ENCODE measurements at regions not wholly inside any gene's neighbourhood (a gene's known extent, or its start where the extent isn't known, plus 50 kb on each side); places are given as distances from the start of the nearest gene placed in this dataset.

- 31% methylated on average over 2 of the region's 2 CpGs for WGBS (ENCODE audit: low lambda C conversion rate)
- Histone ChIP-seq H3K27me3 (ENCODE audit: insufficient read depth) (no peaks in the 10 kb centered on the region), H2AFZ (ENCODE audit: low read depth) (no peak overlapping the region), H3K4me2 (no peak overlapping the region), H3K79me2 (ENCODE audit: insufficient read depth) (no peaks in the 10 kb centered on the region), H4K20me1 (ENCODE audit: insufficient read depth) (no peaks in the 10 kb centered on the region), H3K9ac (no peak overlapping the region), H3K27ac (ENCODE audit: low read depth in 2 of 2, low read length in 1 of 2) (no peak overlapping the region; a peak in 1 of 4 replicates), H3K4me3 (ENCODE audit: low read depth in 2 of 2, low read length in 1 of 2) (no peak overlapping the region), H3F3A (replicated peaks; ENCODE audit: insufficient read depth) (no peaks in the 10 kb centered on the region), H3K9me2 (no peaks in the 10 kb centered on the region), H3K9me3 (no peaks in the 10 kb centered on the region), H3K4me1 (ENCODE audit: control insufficient read depth in 1 of 2, insufficient read depth in 2 of 2, low read depth in 1 of 2, low read length in 1 of 2) (peaks cover 0 to 20% of the 10 kb centered on the region in 2 experiments; a peak in 2 of 4 replicates), H3K36me3 (replicated peaks in 1 of 2; ENCODE audit: control insufficient read depth in 1 of 2, insufficient read depth in 2 of 2, low read length in 1 of 2) (no peaks in the 10 kb centered on the region)
- ChIA-PET CTCF (interaction anchor here (1.0 to 1.4 kb wide), 2 partner anchors 13 to 29 kb away, joined by 3 read pairs; no protein-coding TSS in a partner anchor), POLR2A (no interaction called here)
- DNase-seq, result no peak
- no peak for TF ChIP-seq TCF12 (IDR thresholded peaks at IDR 0.05)
- no peak for TF ChIP-seq SMC3 (IDR thresholded peaks at IDR 0.05; ENCODE audit: low read depth, low read length)
- no peak for TF ChIP-seq MEF2A (IDR thresholded peaks at IDR 0.05; ENCODE audit: borderline replicate concordance, low read depth)
- TF ChIP-seq, protein P1, sequence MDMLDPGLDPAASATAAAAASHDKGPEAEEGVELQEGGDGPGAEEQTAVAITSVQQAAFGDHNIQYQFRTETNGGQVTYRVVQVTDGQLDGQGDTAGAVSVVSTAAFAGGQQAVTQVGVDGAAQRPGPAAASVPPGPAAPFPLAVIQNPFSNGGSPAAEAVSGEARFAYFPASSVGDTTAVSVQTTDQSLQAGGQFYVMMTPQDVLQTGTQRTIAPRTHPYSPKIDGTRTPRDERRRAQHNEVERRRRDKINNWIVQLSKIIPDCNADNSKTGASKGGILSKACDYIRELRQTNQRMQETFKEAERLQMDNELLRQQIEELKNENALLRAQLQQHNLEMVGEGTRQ (IDR thresholded peaks at IDR 0.05; ENCODE audit: borderline replicate concordance, low read depth, low read length), result no peak
- TF ChIP-seq, protein P2, sequence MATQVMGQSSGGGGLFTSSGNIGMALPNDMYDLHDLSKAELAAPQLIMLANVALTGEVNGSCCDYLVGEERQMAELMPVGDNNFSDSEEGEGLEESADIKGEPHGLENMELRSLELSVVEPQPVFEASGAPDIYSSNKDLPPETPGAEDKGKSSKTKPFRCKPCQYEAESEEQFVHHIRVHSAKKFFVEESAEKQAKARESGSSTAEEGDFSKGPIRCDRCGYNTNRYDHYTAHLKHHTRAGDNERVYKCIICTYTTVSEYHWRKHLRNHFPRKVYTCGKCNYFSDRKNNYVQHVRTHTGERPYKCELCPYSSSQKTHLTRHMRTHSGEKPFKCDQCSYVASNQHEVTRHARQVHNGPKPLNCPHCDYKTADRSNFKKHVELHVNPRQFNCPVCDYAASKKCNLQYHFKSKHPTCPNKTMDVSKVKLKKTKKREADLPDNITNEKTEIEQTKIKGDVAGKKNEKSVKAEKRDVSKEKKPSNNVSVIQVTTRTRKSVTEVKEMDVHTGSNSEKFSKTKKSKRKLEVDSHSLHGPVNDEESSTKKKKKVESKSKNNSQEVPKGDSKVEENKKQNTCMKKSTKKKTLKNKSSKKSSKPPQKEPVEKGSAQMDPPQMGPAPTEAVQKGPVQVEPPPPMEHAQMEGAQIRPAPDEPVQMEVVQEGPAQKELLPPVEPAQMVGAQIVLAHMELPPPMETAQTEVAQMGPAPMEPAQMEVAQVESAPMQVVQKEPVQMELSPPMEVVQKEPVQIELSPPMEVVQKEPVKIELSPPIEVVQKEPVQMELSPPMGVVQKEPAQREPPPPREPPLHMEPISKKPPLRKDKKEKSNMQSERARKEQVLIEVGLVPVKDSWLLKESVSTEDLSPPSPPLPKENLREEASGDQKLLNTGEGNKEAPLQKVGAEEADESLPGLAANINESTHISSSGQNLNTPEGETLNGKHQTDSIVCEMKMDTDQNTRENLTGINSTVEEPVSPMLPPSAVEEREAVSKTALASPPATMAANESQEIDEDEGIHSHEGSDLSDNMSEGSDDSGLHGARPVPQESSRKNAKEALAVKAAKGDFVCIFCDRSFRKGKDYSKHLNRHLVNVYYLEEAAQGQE (IDR thresholded peaks at IDR 0.05; ENCODE audit: low read depth, low read length), result no peak
- no peak for TF ChIP-seq TAF1 (IDR thresholded peaks at IDR 0.05; ENCODE audit: borderline replicate concordance, low read depth, low read length)
- TF ChIP-seq, protein P3, sequence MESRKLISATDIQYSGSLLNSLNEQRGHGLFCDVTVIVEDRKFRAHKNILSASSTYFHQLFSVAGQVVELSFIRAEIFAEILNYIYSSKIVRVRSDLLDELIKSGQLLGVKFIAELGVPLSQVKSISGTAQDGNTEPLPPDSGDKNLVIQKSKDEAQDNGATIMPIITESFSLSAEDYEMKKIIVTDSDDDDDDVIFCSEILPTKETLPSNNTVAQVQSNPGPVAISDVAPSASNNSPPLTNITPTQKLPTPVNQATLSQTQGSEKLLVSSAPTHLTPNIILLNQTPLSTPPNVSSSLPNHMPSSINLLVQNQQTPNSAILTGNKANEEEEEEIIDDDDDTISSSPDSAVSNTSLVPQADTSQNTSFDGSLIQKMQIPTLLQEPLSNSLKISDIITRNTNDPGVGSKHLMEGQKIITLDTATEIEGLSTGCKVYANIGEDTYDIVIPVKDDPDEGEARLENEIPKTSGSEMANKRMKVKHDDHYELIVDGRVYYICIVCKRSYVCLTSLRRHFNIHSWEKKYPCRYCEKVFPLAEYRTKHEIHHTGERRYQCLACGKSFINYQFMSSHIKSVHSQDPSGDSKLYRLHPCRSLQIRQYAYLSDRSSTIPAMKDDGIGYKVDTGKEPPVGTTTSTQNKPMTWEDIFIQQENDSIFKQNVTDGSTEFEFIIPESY (IDR thresholded peaks at IDR 0.05; ENCODE audit: borderline replicate concordance, low read depth), result no peak
- no peak for TF ChIP-seq GATA2 (CRISPR knock-in tag; IDR thresholded peaks at IDR 0.05)
Observed at GRCh38 chr12:70982286-70982685, 61.7 kb upstream of the PTPRR start.

GRCh38 chr12:70971001-70971794, 50.7 kb upstream of the PTPRR start:
- TF ChIP-seq EP300 (IDR thresholded peaks at IDR 0.05; ENCODE audit: borderline replicate concordance in 1 of 2, low read depth in 1 of 2, low read length in 1 of 2) (0 out of 4 replicates have a peak, but pooled peaks of 1 of the 2 experiments have one; percentile 7), EZH2phosphoT487 (IDR thresholded peaks at IDR 0.05; ENCODE audit: borderline replicate concordance, low read depth) (no peak), TAF1 (IDR thresholded peaks at IDR 0.05; ENCODE audit: borderline replicate concordance, low read depth, low read length) (no peak), FOXJ3 (CRISPR knock-in tag; IDR thresholded peaks at IDR 0.05) (no peak)
- TF ChIP-seq, protein P4, sequence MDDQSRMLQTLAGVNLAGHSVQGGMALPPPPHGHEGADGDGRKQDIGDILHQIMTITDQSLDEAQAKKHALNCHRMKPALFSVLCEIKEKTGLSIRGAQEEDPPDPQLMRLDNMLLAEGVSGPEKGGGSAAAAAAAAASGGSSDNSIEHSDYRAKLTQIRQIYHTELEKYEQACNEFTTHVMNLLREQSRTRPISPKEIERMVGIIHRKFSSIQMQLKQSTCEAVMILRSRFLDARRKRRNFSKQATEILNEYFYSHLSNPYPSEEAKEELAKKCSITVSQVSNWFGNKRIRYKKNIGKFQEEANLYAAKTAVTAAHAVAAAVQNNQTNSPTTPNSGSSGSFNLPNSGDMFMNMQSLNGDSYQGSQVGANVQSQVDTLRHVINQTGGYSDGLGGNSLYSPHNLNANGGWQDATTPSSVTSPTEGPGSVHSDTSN (IDR thresholded peaks at IDR 0.05), result peak; percentile 61
- Histone ChIP-seq H3K9me2 (no peaks in the 10 kb centered on the region), H3K27ac (ENCODE audit: low read depth in 2 of 2, low read length in 1 of 2) (no peak overlapping the region), H3K36me3 (replicated peaks in 1 of 2; ENCODE audit: control insufficient read depth in 1 of 2, insufficient read depth in 2 of 2, low read length in 1 of 2) (no peaks in the 10 kb centered on the region), H3K9me3 (no peaks in the 10 kb centered on the region), H2AFZ (ENCODE audit: low read depth) (no peak overlapping the region), H3F3A (replicated peaks; ENCODE audit: insufficient read depth) (no peaks in the 10 kb centered on the region), H3K9ac (no peak overlapping the region), H3K27me3 (ENCODE audit: insufficient read depth) (no peaks in the 10 kb centered on the region), H3K79me2 (ENCODE audit: insufficient read depth) (no peaks in the 10 kb centered on the region), H3K4me2 (no peak overlapping the region; the same call in 1 of the 2 replicates), H4K20me1 (ENCODE audit: insufficient read depth) (no peaks in the 10 kb centered on the region), H3K4me3 (ENCODE audit: low read depth in 2 of 2, low read length in 1 of 2) (no peak overlapping the region), H3K4me1 (ENCODE audit: control insufficient read depth in 1 of 2, insufficient read depth in 2 of 2, low read depth in 1 of 2, low read length in 1 of 2) (no peaks in the 10 kb centered on the region)
- CTCF ChIA-PET, result no interaction called here
- WGBS (ENCODE audit: low lambda C conversion rate), result 58% methylated on average over 3 of the region's 3 CpGs
- POLR2A ChIA-PET, result no interaction called here
- DNase-seq, result no peak
